ENCODE measurements at regions not wholly inside any gene's neighbourhood (a gene's known extent, or its start where the extent isn't known, plus 50 kb on each side); places are given as distances from the start of the nearest gene placed in this dataset.

DNA sequence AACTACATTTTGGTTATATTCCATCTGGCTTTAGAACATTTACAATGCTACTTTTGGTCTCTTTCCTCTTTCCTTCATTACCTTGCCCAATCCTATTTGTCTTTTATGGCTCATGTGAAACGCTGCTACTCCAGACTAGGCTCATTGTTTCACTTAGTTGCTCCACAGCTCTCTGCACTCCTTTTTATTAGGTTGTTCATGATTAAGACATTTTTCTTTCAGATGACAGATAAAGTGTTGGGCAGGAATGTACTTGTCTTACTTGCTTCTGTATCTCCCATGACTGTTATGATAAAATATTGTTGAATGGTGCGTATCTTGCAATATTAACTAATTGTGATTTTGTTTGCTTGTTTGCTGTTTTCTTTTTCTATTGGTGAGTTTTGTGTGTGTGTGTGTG lies 1532.3 kb downstream of the KCNT2 start:
- no peak for DNase-seq (ENCODE audit: low spot score in 2 of 2)
- TF ChIP-seq EP300 (IDR thresholded peaks at IDR 0.05), result no peak
- TF ChIP-seq POLR2A (IDR thresholded peaks at IDR 0.05), result no peak
- H3K36me3 ChIP-seq, result no peaks in the 10 kb centered on the region
- H3K9me3 ChIP-seq, result no peaks in the 10 kb centered on the region
- H3K27me3 ChIP-seq, result no peaks in the 10 kb centered on the region
- no peaks in the 10 kb centered on the region for H3K4me1 ChIP-seq
- no peak overlapping the region for H3K27ac ChIP-seq
- no peak overlapping the region for H3K4me3 ChIP-seq
- 50% methylated on average over 2 of the region's 2 CpGs for WGBS

DNA sequence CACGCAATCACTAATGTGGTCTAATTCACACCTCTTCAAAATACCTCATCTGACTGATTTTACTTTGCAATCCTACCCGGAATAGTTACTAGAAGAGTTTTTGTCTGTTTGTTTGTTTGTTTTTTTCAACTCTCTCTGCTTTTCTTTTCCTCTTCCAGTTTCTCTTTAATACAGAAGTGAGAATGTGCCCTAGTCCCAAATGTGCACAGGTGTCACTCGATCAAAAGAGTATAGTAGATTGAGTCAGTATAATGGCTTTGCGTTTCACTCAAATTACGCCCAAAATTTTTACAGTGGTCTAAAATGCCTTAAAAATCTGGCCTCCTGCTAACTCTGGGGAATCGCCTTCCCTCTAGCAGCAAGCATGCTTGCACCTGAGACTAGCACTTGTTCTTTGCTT lies 1536.8 kb downstream of the KCNT2 start:
- WGBS, result 78% methylated on average over 6 of the region's 6 CpGs
- Histone ChIP-seq H3K9me3 (no peaks in the 10 kb centered on the region), H3K4me3 (no peak overlapping the region), H3K4me1 (no peaks in the 10 kb centered on the region), H3K27me3 (no peaks in the 10 kb centered on the region), H3K36me3 (no peaks in the 10 kb centered on the region), H3K27ac (no peak overlapping the region)
- DNase-seq (ENCODE audit: low spot score in 2 of 2), result no peak
- TF ChIP-seq POLR2A (IDR thresholded peaks at IDR 0.05) (no peak), EP300 (IDR thresholded peaks at IDR 0.05) (no peak), POLR2AphosphoS5 (IDR thresholded peaks at IDR 0.05) (no peak)
- TF ChIP-seq, protein P1, sequence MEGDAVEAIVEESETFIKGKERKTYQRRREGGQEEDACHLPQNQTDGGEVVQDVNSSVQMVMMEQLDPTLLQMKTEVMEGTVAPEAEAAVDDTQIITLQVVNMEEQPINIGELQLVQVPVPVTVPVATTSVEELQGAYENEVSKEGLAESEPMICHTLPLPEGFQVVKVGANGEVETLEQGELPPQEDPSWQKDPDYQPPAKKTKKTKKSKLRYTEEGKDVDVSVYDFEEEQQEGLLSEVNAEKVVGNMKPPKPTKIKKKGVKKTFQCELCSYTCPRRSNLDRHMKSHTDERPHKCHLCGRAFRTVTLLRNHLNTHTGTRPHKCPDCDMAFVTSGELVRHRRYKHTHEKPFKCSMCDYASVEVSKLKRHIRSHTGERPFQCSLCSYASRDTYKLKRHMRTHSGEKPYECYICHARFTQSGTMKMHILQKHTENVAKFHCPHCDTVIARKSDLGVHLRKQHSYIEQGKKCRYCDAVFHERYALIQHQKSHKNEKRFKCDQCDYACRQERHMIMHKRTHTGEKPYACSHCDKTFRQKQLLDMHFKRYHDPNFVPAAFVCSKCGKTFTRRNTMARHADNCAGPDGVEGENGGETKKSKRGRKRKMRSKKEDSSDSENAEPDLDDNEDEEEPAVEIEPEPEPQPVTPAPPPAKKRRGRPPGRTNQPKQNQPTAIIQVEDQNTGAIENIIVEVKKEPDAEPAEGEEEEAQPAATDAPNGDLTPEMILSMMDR (IDR thresholded peaks at IDR 0.05), result no peak

DNA sequence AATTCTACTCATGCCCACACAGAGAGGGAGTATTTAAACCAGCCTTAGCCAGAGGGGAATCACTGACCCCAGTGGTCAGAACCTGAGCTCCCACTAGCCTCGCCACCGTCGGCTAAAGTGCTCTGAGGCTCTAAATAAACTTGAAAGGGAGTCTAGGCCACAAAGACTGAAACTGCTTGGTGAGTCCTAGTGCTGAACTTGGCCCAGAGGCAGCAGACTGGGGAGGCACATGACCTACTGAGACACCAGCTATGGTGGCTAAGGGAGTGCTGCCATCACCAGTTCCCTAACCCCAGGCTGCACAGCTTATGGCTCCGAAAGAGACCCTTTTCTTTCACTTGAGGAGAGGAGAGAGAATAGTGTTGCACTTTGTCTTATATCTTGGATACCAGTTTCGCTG lies 1542.8 kb downstream of the KCNT2 start:
- H3K27ac ChIP-seq, result no peak overlapping the region
- WGBS, result 92% methylated on average over 5 of the region's 5 CpGs
- H3K9me3 ChIP-seq, result no peaks in the 10 kb centered on the region
- TF ChIP-seq, protein P1 (IDR thresholded peaks at IDR 0.05), result no peak
- TF ChIP-seq POLR2AphosphoS5 (IDR thresholded peaks at IDR 0.05) (no peak), EP300 (IDR thresholded peaks at IDR 0.05) (no peak), POLR2A (IDR thresholded peaks at IDR 0.05) (no peak)
- H3K4me1 ChIP-seq, result no peaks in the 10 kb centered on the region
- H3K36me3 ChIP-seq, result no peaks in the 10 kb centered on the region
- H3K4me3 ChIP-seq, result no peak overlapping the region
- H3K27me3 ChIP-seq, result no peaks in the 10 kb centered on the region
- no peak for DNase-seq (ENCODE audit: low spot score in 2 of 2)

DNA sequence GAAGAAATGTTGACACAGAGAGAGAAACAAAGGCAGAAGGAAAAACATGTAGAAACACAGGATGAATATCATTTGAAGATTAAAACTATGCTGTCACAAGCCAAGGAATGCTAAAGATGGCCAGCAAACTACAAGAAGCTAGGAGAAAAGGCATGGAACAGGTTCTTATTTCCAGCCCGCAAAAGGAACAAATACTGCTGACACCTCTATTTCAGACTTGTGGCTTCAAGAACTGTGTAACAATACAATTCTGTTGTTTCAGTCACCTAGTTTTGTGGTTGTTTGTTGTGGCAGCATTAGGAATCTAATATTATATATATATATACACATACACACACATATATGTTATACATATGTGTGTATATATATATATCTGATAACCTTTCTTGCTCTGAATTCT lies 1543.9 kb downstream of the KCNT2 start:
- Histone ChIP-seq H3K36me3 (no peaks in the 10 kb centered on the region), H3K4me1 (no peaks in the 10 kb centered on the region), H3K9me3 (no peaks in the 10 kb centered on the region), H3K27ac (no peak overlapping the region), H3K27me3 (no peaks in the 10 kb centered on the region), H3K4me3 (no peak overlapping the region)
- WGBS, result 97% methylated on average over 1 of the region's 1 CpG
- no peak for DNase-seq (ENCODE audit: low spot score in 2 of 2)
- TF ChIP-seq, protein P1 (IDR thresholded peaks at IDR 0.05), result no peak
- no peak for TF ChIP-seq POLR2AphosphoS5 (IDR thresholded peaks at IDR 0.05)
- no peak for TF ChIP-seq EP300 (IDR thresholded peaks at IDR 0.05)
- TF ChIP-seq POLR2A (IDR thresholded peaks at IDR 0.05), result no peak

DNA sequence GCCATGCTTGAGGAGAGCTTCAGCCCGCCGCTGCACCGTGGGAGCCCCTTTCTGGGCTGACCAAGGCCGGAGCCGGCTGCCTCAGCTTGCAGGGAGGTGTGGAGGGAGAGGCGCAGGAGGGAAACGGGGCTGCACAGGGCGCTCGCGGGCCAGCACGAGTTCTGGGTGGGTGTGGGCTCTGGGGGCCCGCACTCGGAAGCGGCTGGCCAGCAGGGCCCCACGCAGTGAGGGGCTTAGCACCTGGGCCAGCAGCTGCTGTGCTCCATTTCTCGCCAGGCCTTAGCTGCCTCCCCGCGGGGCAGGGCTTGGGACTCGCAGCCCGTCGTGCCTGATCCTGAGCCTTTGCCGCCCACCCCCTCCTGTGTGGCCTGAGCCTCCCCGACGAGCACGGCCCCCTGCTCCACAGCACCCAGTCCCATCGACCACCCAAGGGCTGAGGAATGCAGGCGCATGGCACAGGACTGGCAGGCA lies 1554.0 kb downstream of the KCNT2 start:
- no peak overlapping the region for H3K4me3 ChIP-seq
- TF ChIP-seq POLR2A (IDR thresholded peaks at IDR 0.05) (no peak), EP300 (IDR thresholded peaks at IDR 0.05) (no peak), POLR2AphosphoS5 (IDR thresholded peaks at IDR 0.05) (no peak)
- TF ChIP-seq, protein P1 (IDR thresholded peaks at IDR 0.05), result no peak
- WGBS, result 83% methylated on average over 12 of the region's 27 CpGs
- no peak overlapping the region for H3K27ac ChIP-seq
- no peak for DNase-seq (ENCODE audit: low spot score in 2 of 2)
- H3K27me3 ChIP-seq, result no peaks in the 10 kb centered on the region
- no peaks in the 10 kb centered on the region for H3K4me1 ChIP-seq
- H3K9me3 ChIP-seq, result no peaks in the 10 kb centered on the region
- no peaks in the 10 kb centered on the region for H3K36me3 ChIP-seq

DNA sequence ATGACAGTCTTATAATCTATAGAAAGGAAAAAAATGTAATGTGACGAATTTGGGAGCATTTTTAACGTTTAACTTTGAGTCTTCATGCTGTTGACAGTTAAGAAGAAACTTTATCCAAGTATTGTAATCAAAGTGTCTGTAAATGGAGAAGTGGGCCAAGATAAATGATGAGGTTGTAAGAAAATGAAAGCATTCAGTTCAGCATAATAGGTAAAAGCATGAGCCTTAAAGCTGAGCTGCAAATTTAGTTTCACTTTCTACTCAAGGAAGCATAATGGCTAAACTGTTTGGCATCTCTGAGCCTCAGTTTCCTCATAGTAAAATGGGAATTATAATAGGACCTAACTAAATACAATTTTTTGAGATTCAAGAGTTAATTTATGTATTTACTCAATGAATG lies 1554.8 kb downstream of the KCNT2 start:
- TF ChIP-seq POLR2AphosphoS5 (IDR thresholded peaks at IDR 0.05), result no peak
- no peak for TF ChIP-seq POLR2A (IDR thresholded peaks at IDR 0.05)
- TF ChIP-seq, protein P1 (IDR thresholded peaks at IDR 0.05), result no peak
- no peak for TF ChIP-seq EP300 (IDR thresholded peaks at IDR 0.05)
- no peak for DNase-seq (ENCODE audit: low spot score in 2 of 2)
- no peaks in the 10 kb centered on the region for H3K9me3 ChIP-seq
- H3K4me1 ChIP-seq, result no peaks in the 10 kb centered on the region
- WGBS, result 66% methylated on average over 2 of the region's 2 CpGs
- H3K27ac ChIP-seq, result no peak overlapping the region
- H3K4me3 ChIP-seq, result no peak overlapping the region
- H3K27me3 ChIP-seq, result no peaks in the 10 kb centered on the region
- H3K36me3 ChIP-seq, result no peaks in the 10 kb centered on the region
